HepG2 (cell line): ENCODE measurements at regions not wholly inside any gene's neighbourhood (a gene's known extent, or its start where the extent isn't known, plus 50 kb on each side); places are given as distances from the start of the nearest gene placed in this dataset.

Experiments
- ATAC-seq: fragments of 200-7000 bp; cut with Tn5 transposase; 3 replicates; pipeline ENCODE4 v1.9.1; 2020; ENCODE audit warnings: mild to moderate bottlenecking, moderate library complexity
- BruUV-seq: library from RNA; stranded (reverse); fragments of 400-500 nt; replicated peaks from 2 replicates; lab custom pipeline; 2021; lab: Mats Ljungman, UMichigan
- CTCF ChIA-PET: fragments of 300-600 bp; formaldehyde crosslinking; extraction: SDS; loops from one replicate; lab custom pipeline; 2021; ENCODE audit warnings: low total read pairs, inconsistent platforms, low intra/inter-chr PET ratio; lab: Yijun Ruan, JAX
- POLR2A ChIA-PET: fragments of 350-600 bp; sonication (Branson Sonifier 250); formaldehyde crosslinking; loops from one replicate; lab custom pipeline; 2020; ENCODE audit warnings: antibody characterized with exemption, inconsistent platforms; lab: Yijun Ruan, JAX
- DNase-seq: peaks from one replicate; pipeline ENCODE4 v3.0.0-alpha.2; 2015; ENCODE audit warnings: low spot score
- FAIRE-seq: peaks from 3 replicates; lab custom pipeline; 2011; peaks lifted over from hg19 to GRCh38; lab: Jason Lieb, UNC
- H2AFZ ChIP-seq: one replicate; pipeline ENCODE4 v1.6.1; 2011; ENCODE audit warnings: low read length, inconsistent platforms
- H3K27ac ChIP-seq: fragments of 300-600 bp; 3 replicates; pipeline ENCODE4 v1.8.0; 2011; ENCODE audit warnings: mixed run types, mild to moderate bottlenecking, mixed read lengths, low read length, inconsistent platforms; ENCODE audit not compliant: insufficient read depth; ENCODE audit errors: extremely low read length
- H3K27me3 ChIP-seq, 2 experiments: fragments of 200-600 bp in 1 of 2; 2 replicates in 1 of 2; 3 replicates in 1 of 2; pipeline versions ENCODE4 v1.6.0 to v1.8.0; 2011; ENCODE audit warnings: low read length in 2 of 2, mild to moderate bottlenecking in 2 of 2, moderate library complexity in 2 of 2, inconsistent platforms in 1 of 2; ENCODE audit not compliant: insufficient read depth in 2 of 2, control insufficient read depth in 1 of 2
- H3K36me3 ChIP-seq, 2 experiments: fragments of 200-600 bp in 1 of 2; replicated peaks in 1 of 2; 2 replicates in 1 of 2; 3 replicates in 1 of 2; pipeline versions ENCODE4 v1.5.1 to v1.8.0; 2011; ENCODE audit warnings: low read length in 2 of 2, inconsistent platforms in 1 of 2; ENCODE audit not compliant: insufficient read depth in 2 of 2, control insufficient read depth in 1 of 2
- H3K4me1 ChIP-seq: 2 replicates; pipeline ENCODE4 v1.5.1; 2012; ENCODE audit warnings: low read length, inconsistent platforms; ENCODE audit not compliant: insufficient read depth
- H3K4me2 ChIP-seq: 2 replicates; pipeline ENCODE4 v1.6.0; 2011; ENCODE audit warnings: low read depth, low read length, inconsistent platforms
- H3K4me3 ChIP-seq, 3 experiments: fragments of 200-600 bp in 1 of 3; sonication (generic), shearing (Covaris generic) in 1 of 3; replicated peaks in 1 of 3; 2 replicates each; pipeline ENCODE4 v1.5.1; 2011 to 2016; ENCODE audit warnings: low read length in 3 of 3, inconsistent platforms in 2 of 3, low read depth in 2 of 3, mild to moderate bottlenecking in 2 of 3, control low read depth in 1 of 3, mixed read lengths in 1 of 3; ENCODE audit not compliant: insufficient read depth in 1 of 3
- H3K79me2 ChIP-seq: one replicate; pipeline ENCODE4 v1.6.1; 2011; ENCODE audit warnings: low read length, inconsistent platforms; ENCODE audit not compliant: insufficient read depth
- H3K9ac ChIP-seq: 2 replicates; pipeline ENCODE4 v1.6.0; 2011; ENCODE audit warnings: mild to moderate bottlenecking, low read depth, low read length, inconsistent platforms; ENCODE audit not compliant: insufficient read depth
- H3K9me3 ChIP-seq: 2 replicates; pipeline ENCODE4 v1.5.1; 2012; ENCODE audit warnings: mild to moderate bottlenecking, low read length
- H4K20me1 ChIP-seq: 2 replicates; pipeline ENCODE4 v1.6.0; 2011; ENCODE audit warnings: inconsistent platforms, mild to moderate bottlenecking, low read length, moderate library complexity; ENCODE audit not compliant: insufficient read depth
- ARID2 ChIP-seq: sonication (generic); formaldehyde crosslinking; IDR thresholded peaks from 2 replicates; pipeline ENCODE4 v1.8.1; 2022; ENCODE audit warnings: mild to moderate bottlenecking, missing genetic modification reagents, borderline replicate concordance
- ATF7-NPFF ChIP-seq: sonication (generic); formaldehyde crosslinking; IDR thresholded peaks from 2 replicates; pipeline ENCODE4 v1.8.1; 2023; ENCODE audit warnings: mild to moderate bottlenecking, low read depth, missing genetic modification reagents, moderate library complexity
- FOSL2 ChIP-seq: sonication (generic); formaldehyde crosslinking; IDR thresholded peaks from 2 replicates; pipeline ENCODE4 v1.4.0; 2020; ENCODE audit warnings: missing genetic modification reagents
- MAFK ChIP-seq, 2 experiments: IDR thresholded peaks in 1 of 2; conservative IDR thresholded peaks in 1 of 2; 2 replicates each; pipeline ENCODE4 v1.6.1; 2011; ENCODE audit warnings: improper control_type of control experiment in 2 of 2, low read length in 2 of 2
- MEIS1 ChIP-seq: sonication (generic); formaldehyde crosslinking; IDR thresholded peaks from 2 replicates; pipeline ENCODE4 v1.9.0; 2021; ENCODE audit warnings: mild to moderate bottlenecking, missing genetic modification reagents, moderate library complexity, borderline replicate concordance
- PAF1 ChIP-seq: IDR thresholded peaks from 2 replicates; pipeline ENCODE4 v1.6.1; 2016; ENCODE audit warnings: missing genetic modification reagents, missing compliant biosample characterization
- POLR2AphosphoS2 ChIP-seq: IDR thresholded peaks from 2 replicates; pipeline ENCODE4 v1.6.1; 2011; ENCODE audit warnings: low read depth, low read length, improper control_type of control experiment
- RBFOX2 ChIP-seq: fragments of 200-400 bp; formaldehyde crosslinking; IDR thresholded peaks from 2 replicates; pipeline ENCODE4 v1.6.1; 2017; ENCODE audit warnings: low read depth, mild to moderate bottlenecking, low read length
- RBM22 ChIP-seq: fragments of 200-400 bp; formaldehyde crosslinking; optimal IDR thresholded peaks from 2 replicates; pipeline ENCODE3; 2017; ENCODE audit warnings: mild to moderate bottlenecking, low read length, moderate library complexity
- THYN1 ChIP-seq: sonication (generic); formaldehyde crosslinking; IDR thresholded peaks from 2 replicates; pipeline ENCODE4 v1.8.1; 2023; ENCODE audit warnings: low read depth, mild to moderate bottlenecking, moderate library complexity, missing genetic modification reagents, borderline replicate concordance
- ZNF10 ChIP-seq: sonication (generic); formaldehyde crosslinking; IDR thresholded peaks from 2 replicates; pipeline ENCODE4 v1.4.0; 2020; ENCODE audit warnings: mild to moderate bottlenecking, low read depth, missing genetic modification reagents, borderline replicate concordance
- ZNF12 ChIP-seq: sonication (generic); formaldehyde crosslinking; IDR thresholded peaks from 2 replicates; pipeline ENCODE4 v1.5.0; 2020; ENCODE audit warnings: missing genetic modification reagents
- ZNF180 ChIP-seq: sonication (generic); formaldehyde crosslinking; IDR thresholded peaks from 2 replicates; pipeline ENCODE4 v1.4.0; 2020; ENCODE audit warnings: low read depth, missing genetic modification reagents, borderline replicate concordance
- ZNF558 ChIP-seq: sonication (generic); formaldehyde crosslinking; IDR thresholded peaks from 2 replicates; pipeline ENCODE4 v1.9.0; 2022; ENCODE audit warnings: mild to moderate bottlenecking, missing genetic modification reagents, borderline replicate concordance
- ZNF605 ChIP-seq: sonication (generic); formaldehyde crosslinking; IDR thresholded peaks from 2 replicates; pipeline ENCODE4 v1.8.0; 2022; ENCODE audit warnings: mild to moderate bottlenecking, missing genetic modification reagents
- ZNF850 ChIP-seq: sonication (generic); formaldehyde crosslinking; conservative IDR thresholded peaks from 2 replicates; pipeline ENCODE4 v1.9.0; 2021; ENCODE audit warnings: mild to moderate bottlenecking, missing genetic modification reagents
- ZNF879 ChIP-seq: sonication (generic); formaldehyde crosslinking; IDR thresholded peaks from 2 replicates; pipeline ENCODE4 v1.8.1; 2023; ENCODE audit warnings: missing genetic modification reagents
- WGBS: methylation state at CpG from one replicate; pipeline ENCODE4 v1.1.6; 2017; ENCODE audit warnings: low lambda C conversion rate; 5-methylcytosine and 5-hydroxymethylcytosine counted together
- in situ Hi-C: cut with HindIII; loops from 2 replicates; pipeline ENCODE4 v1.10.0; 2017; ENCODE audit warnings: low pct_unique_long_range_greater_than_20kb; ENCODE audit not compliant: extremely low pct_ligation_motif_present
- intact Hi-C: fragments of 100-400 bp; cut with micrococcal nuclease; formaldehyde crosslinking; loops from one replicate; pipeline ENCODE4 v1.10.0; 2022; ENCODE audit not compliant: unreplicated experiment
- TF ChIP-seq, protein P1 (sequence below): sonication (generic); formaldehyde crosslinking; IDR thresholded peaks from 2 replicates; pipeline ENCODE4 v1.8.0; 2022; ENCODE audit warnings: missing genetic modification reagents, mild to moderate bottlenecking, borderline replicate concordance
- TF ChIP-seq, protein P2 (sequence below): IDR thresholded peaks from 2 replicates; pipeline ENCODE4 v1.6.1; 2016

DNA sequence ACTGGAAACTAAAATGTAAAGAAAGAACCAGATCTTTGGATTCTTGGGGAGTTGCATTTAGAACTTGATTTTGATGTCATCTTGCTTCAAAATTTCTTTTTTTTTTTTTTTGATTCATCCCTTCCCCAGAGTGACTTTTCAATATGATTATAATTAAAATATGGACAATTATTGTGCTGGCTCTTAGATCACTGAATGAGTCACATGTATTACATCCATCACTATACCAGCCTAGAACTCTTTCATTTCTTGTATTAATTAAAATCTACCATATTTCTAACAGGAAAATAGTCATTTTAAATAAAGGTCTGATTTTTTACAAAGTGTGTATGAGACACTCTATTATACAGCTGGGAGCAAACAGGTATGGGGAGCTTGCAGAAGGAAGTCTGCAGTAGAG lies 269.5 kb upstream of the AKR1E2 start:
- ATAC-seq (no peak), DNase-seq (no peak), FAIRE-seq (no peak)
- in situ Hi-C loops (no loop called here), intact Hi-C loops (no loop called here)
- TF ChIP-seq THYN1 (CRISPR knock-in tag), result no peak
- no peak for TF ChIP-seq ZNF850 (CRISPR knock-in tag)
- no peak for TF ChIP-seq POLR2AphosphoS2
- no peak for TF ChIP-seq ZNF12 (CRISPR knock-in tag)
- TF ChIP-seq ZNF10 (CRISPR knock-in tag), result no peak
- no peak for TF ChIP-seq MEIS1 (CRISPR knock-in tag)
- no peak for TF ChIP-seq ZNF558 (CRISPR knock-in tag)
- no peak for TF ChIP-seq RBM22
- TF ChIP-seq, protein P1, sequence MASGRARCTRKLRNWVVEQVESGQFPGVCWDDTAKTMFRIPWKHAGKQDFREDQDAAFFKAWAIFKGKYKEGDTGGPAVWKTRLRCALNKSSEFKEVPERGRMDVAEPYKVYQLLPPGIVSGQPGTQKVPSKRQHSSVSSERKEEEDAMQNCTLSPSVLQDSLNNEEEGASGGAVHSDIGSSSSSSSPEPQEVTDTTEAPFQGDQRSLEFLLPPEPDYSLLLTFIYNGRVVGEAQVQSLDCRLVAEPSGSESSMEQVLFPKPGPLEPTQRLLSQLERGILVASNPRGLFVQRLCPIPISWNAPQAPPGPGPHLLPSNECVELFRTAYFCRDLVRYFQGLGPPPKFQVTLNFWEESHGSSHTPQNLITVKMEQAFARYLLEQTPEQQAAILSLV, result no peak
- no peaks in the 10 kb centered on the region for H3K9me3 ChIP-seq
- H3K4me1 ChIP-seq, result no peaks in the 10 kb centered on the region
- H2AFZ ChIP-seq, result no peak overlapping the region
- no peak overlapping the region for H3K27ac ChIP-seq
- H3K9ac ChIP-seq, result no peak overlapping the region
- no peak overlapping the region for H3K4me2 ChIP-seq
- peaks cover 0 to 6% of the 10 kb centered on the region in 2 experiments; a peak in 2 of 5 replicates for H3K27me3 ChIP-seq
- H3K79me2 ChIP-seq, result no peaks in the 10 kb centered on the region
- H3K36me3 ChIP-seq, result no peaks in the 10 kb centered on the region
- no TSS peak for BruUV-seq
- H4K20me1 ChIP-seq, result no peaks in the 10 kb centered on the region
- no peak overlapping the region for H3K4me3 ChIP-seq
- ChIA-PET CTCF (no interaction called here), POLR2A (no interaction called here)

DNA sequence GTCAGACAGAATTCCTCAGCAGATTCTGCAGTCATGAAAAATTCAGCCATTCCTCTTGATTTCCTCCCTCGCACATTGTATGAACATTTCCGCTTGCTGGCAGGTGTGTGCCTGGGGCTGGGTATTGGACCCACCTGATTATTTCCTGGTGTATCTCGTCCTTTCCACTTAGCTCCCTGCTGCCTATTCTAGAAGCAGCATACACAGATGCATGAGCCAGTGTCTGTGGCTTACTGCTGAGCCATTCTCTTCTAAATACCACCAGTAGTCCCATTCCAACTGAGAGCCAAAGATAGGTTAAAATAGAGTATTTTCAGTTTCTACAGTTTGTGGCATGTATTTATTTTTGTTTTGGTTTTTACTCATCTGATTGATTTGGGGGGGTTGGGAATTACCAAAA lies 270.1 kb upstream of the AKR1E2 start:
- FAIRE-seq (no peak), ATAC-seq (no peak), DNase-seq (no peak)
- in situ Hi-C loops, result no loop called here
- no peaks in the 10 kb centered on the region for H3K79me2 ChIP-seq
- H3K9ac ChIP-seq, result no peak overlapping the region
- H3K36me3 ChIP-seq, result no peaks in the 10 kb centered on the region
- no peaks in the 10 kb centered on the region for H3K9me3 ChIP-seq
- H3K4me1 ChIP-seq, result no peaks in the 10 kb centered on the region
- intact Hi-C loops, result no loop called here
- no peak overlapping the region for H3K4me2 ChIP-seq
- BruUV-seq, result no TSS peak
- H4K20me1 ChIP-seq, result no peaks in the 10 kb centered on the region
- 6% methylated on average over 3 of the region's 3 CpGs for WGBS
- H3K27me3 ChIP-seq, result no peaks in the 10 kb centered on the region; a peak in 1 of 5 replicates
- ChIA-PET CTCF (no interaction called here), POLR2A (no interaction called here)
- H3K27ac ChIP-seq, result no peak overlapping the region
- no peak overlapping the region for H3K4me3 ChIP-seq
- H2AFZ ChIP-seq, result no peak overlapping the region
- TF ChIP-seq ZNF180 (no peak), ZNF605 (CRISPR knock-in tag) (no peak), PAF1 (no peak), MAFK (conservative IDR thresholded peaks at IDR 0.05 in 1 of 2, IDR thresholded peaks at IDR 0.05 in 1 of 2; ENCODE audit: low read length in 2 of 2) (no peak), ATF7-NPFF (CRISPR knock-in tag) (no peak), ZNF879 (CRISPR knock-in tag) (no peak), ARID2 (CRISPR knock-in tag) (no peak), RBFOX2 (no peak), FOSL2 (CRISPR knock-in tag) (no peak)
- TF ChIP-seq, protein P2, sequence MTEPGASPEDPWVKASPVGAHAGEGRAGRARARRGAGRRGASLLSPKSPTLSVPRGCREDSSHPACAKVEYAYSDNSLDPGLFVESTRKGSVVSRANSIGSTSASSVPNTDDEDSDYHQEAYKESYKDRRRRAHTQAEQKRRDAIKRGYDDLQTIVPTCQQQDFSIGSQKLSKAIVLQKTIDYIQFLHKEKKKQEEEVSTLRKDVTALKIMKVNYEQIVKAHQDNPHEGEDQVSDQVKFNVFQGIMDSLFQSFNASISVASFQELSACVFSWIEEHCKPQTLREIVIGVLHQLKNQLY, result no peak
